Natural killer cell (primary cell): ENCODE measurements at regions not wholly inside any gene's neighbourhood (a gene's known extent, or its start where the extent isn't known, plus 50 kb on each side); places are given as distances from the start of the nearest gene placed in this dataset.

Source experiments
- ATAC-seq, 3 donors: fragments of 150-1000 bp in 2 of 3; fragments of 200-7000 bp in 1 of 3; cut with Tn5 transposase; 1 replicate in 1 of 3; 2 replicates in 2 of 3; pipeline ENCODE4 v1.10.0; 2021; ENCODE audit warnings: mild to moderate bottlenecking in 2 of 3, moderate library complexity in 2 of 3
- DNase-seq, 2 donors: peaks; one replicate each; pipeline versions ENCODE4 v3.0.0 to v3.0.0-alpha.2; 2013 to 2021; ENCODE audit warnings: mixed read lengths in 1 of 2
- H3K27ac ChIP-seq: one replicate; pipeline ENCODE4 v1.5.1; 2013; ENCODE audit warnings: mild to moderate bottlenecking, low read length
- H3K27me3 ChIP-seq: one replicate; pipeline ENCODE4 v1.6.1; 2013; ENCODE audit warnings: low read length; ENCODE audit not compliant: control insufficient read depth, insufficient read depth
- H3K36me3 ChIP-seq: one replicate; pipeline ENCODE4 v1.6.1; 2013; ENCODE audit warnings: low read length; ENCODE audit not compliant: control insufficient read depth, insufficient read depth
- H3K4me1 ChIP-seq: one replicate; pipeline ENCODE4 v1.6.1; 2013; ENCODE audit warnings: low read length; ENCODE audit not compliant: control insufficient read depth, insufficient read depth
- H3K4me3 ChIP-seq: one replicate; pipeline ENCODE4 v1.5.1; 2013; ENCODE audit warnings: low read length
- H3K9me3 ChIP-seq: one replicate; pipeline ENCODE4 v1.6.1; 2013; ENCODE audit warnings: low read length; ENCODE audit not compliant: control insufficient read depth, insufficient read depth
- H3K27ac Mint-ChIP-seq, 2 donors: one replicate each; pipeline ENCODE4 v1.8.0; 2022; ENCODE audit warnings: mild to moderate bottlenecking in 2 of 2, mixed read lengths in 2 of 2, moderate library complexity in 1 of 2
- H3K27me3 Mint-ChIP-seq, 2 donors: one replicate each; pipeline ENCODE4 v1.8.0; 2022; ENCODE audit warnings: low read depth in 2 of 2, mixed read lengths in 2 of 2
- H3K36me3 Mint-ChIP-seq: one replicate; pipeline ENCODE4 v1.8.0; 2022; ENCODE audit warnings: mixed read lengths
- H3K4me1 Mint-ChIP-seq, 2 donors: one replicate each; pipeline ENCODE4 v1.8.0; 2022; ENCODE audit warnings: mixed read lengths in 2 of 2
- H3K4me3 Mint-ChIP-seq: one replicate; pipeline ENCODE4 v1.8.0; 2022; ENCODE audit warnings: mild to moderate bottlenecking, moderate library complexity, mixed read lengths
- H3K9me3 Mint-ChIP-seq, 2 donors: one replicate each; pipeline ENCODE4 v1.8.0; 2022; ENCODE audit warnings: mixed read lengths in 2 of 2
- CTCF ChIP-seq: fragments of 200-600 bp; IDR thresholded peaks from one replicate; pipeline ENCODE4 v1.8.0; 2022; ENCODE audit warnings: antibody characterized with exemption
- WGBS: methylation state at CpG from one replicate; pipeline ENCODE4 v1.1.7; 2013; ENCODE audit warnings: missing lambda C conversion rate; ENCODE audit not compliant: insufficient coverage; 5-methylcytosine and 5-hydroxymethylcytosine counted together
- intact Hi-C: fragments of 100-400 bp; cut with micrococcal nuclease; formaldehyde crosslinking; loops from one replicate; pipeline ENCODE4 v1.14.2; 2022

- Mint-ChIP-seq H3K9me3 (peaks cover 14 to 21% of the 10 kb centered on the region in 2 donors), H3K36me3 (peaks cover 10% of the 10 kb centered on the region), H3K27ac (no peak overlapping the region), H3K27me3 (no peaks in the 10 kb centered on the region), H3K4me1 (no peaks in the 10 kb centered on the region), H3K4me3 (no peak overlapping the region)
- no peaks in the 10 kb centered on the region for H3K36me3 ChIP-seq
- H3K9me3 ChIP-seq = no peaks in the 10 kb centered on the region
- H3K4me1 ChIP-seq = no peaks in the 10 kb centered on the region
- no peak for TF ChIP-seq CTCF
- intact Hi-C loops = no loop called here
- DNase-seq (no peak), ATAC-seq (no peak)
- no peak overlapping the region for H3K4me3 ChIP-seq
- H3K27ac ChIP-seq = no peak overlapping the region
- H3K27me3 ChIP-seq = no peaks in the 10 kb centered on the region
Measured at GRCh38 chr3:82196645-82197044, 435.2 kb upstream of the GBE1 start.

- Histone ChIP-seq H3K9me3 (no peaks in the 10 kb centered on the region), H3K4me1 (no peaks in the 10 kb centered on the region), H3K27ac (no peak overlapping the region), H3K27me3 (no peaks in the 10 kb centered on the region), H3K36me3 (no peaks in the 10 kb centered on the region), H3K4me3 (no peak overlapping the region)
- no peak for ATAC-seq
- Mint-ChIP-seq H3K36me3 (no peaks in the 10 kb centered on the region), H3K4me1 (no peaks in the 10 kb centered on the region), H3K27ac (no peak overlapping the region), H3K27me3 (no peaks in the 10 kb centered on the region), H3K9me3 (peaks cover 13 to 21% of the 10 kb centered on the region in 2 donors), H3K4me3 (no peak overlapping the region)
- DNase-seq = no peak
- no peak for TF ChIP-seq CTCF
- 14% methylated on average over 2 of the region's 2 CpGs for WGBS
- intact Hi-C loops = no loop called here
Measured at GRCh38 chr3:82194870-82195269, 433.4 kb upstream of the GBE1 start.

DNA sequence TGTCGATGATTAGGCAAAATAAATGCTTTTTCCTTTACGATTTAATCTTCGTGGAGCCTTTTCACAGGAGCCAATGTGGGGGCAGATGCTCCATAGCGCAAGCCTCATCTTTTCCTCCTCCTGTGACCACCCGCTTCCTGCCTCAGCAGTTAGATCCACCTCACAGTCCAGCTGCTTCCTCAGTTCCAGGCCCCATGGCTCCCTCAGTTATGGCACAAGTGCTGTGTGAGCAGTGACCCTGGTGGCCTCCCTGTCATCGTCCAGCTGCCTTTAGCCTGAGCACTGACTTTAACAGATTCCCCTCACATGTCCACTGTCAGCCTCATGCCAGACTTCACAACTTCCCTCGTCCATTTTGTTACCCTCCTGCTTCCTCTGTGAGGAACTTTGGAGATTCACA is 424.6 kb upstream of the GBE1 start:
- peaks cover 3 to 4% of the 10 kb centered on the region in 2 donors for H3K9me3 Mint-ChIP-seq
- intact Hi-C loops = no loop called here
- no peaks in the 10 kb centered on the region for H3K4me1 ChIP-seq
- H3K4me1 Mint-ChIP-seq = no peaks in the 10 kb centered on the region
- H3K9me3 ChIP-seq = no peaks in the 10 kb centered on the region
- no peak overlapping the region for H3K4me3 ChIP-seq
- no peak overlapping the region for H3K27ac ChIP-seq
- no peaks in the 10 kb centered on the region for H3K27me3 ChIP-seq
- H3K4me3 Mint-ChIP-seq = no peak overlapping the region
- no peaks in the 10 kb centered on the region for H3K36me3 ChIP-seq
- no peak for DNase-seq
- no peak for TF ChIP-seq CTCF
- ATAC-seq = no peak
- no peaks in the 10 kb centered on the region for H3K27me3 Mint-ChIP-seq
- H3K27ac Mint-ChIP-seq = no peak overlapping the region
- H3K36me3 Mint-ChIP-seq = no peaks in the 10 kb centered on the region
- 70% methylated on average over 7 of the region's 7 CpGs for WGBS

DNA sequence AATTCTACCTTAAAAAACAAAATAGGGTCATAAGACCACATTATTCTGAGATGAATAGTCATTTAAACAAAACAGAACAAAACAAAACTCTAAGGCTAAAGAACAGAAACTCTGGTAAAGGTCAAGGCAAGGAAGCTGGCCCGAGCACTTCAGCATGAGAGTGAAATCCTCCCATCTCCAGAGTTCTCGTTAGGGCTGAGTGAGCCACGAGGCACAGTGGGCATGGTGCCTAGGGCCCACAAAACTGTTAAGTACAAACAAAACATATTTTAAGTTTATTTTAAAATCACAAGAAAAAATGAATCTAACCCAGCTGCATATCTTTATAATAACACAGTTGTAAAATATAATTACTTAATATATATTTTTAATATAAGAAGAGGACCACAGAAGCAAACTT is 417.8 kb upstream of the GBE1 start:
- Histone ChIP-seq H3K9me3 (no peaks in the 10 kb centered on the region), H3K27me3 (no peaks in the 10 kb centered on the region), H3K27ac (no peak overlapping the region), H3K4me3 (no peak overlapping the region), H3K4me1 (no peaks in the 10 kb centered on the region), H3K36me3 (no peaks in the 10 kb centered on the region)
- Mint-ChIP-seq H3K36me3 (no peaks in the 10 kb centered on the region), H3K27me3 (no peaks in the 10 kb centered on the region), H3K27ac (no peak overlapping the region), H3K4me1 (no peaks in the 10 kb centered on the region), H3K4me3 (no peak overlapping the region), H3K9me3 (peaks cover 5 to 6% of the 10 kb centered on the region in 2 donors)
- DNase-seq (no peak), ATAC-seq (no peak)
- intact Hi-C loops = no loop called here
- no peak for TF ChIP-seq CTCF
- 85% methylated on average over 3 of the region's 3 CpGs for WGBS
